A673 (cell line): ENCODE measurements at regions not wholly inside any gene's neighbourhood (a gene's known extent, or its start where the extent isn't known, plus 50 kb on each side); places are given as distances from the start of the nearest gene placed in this dataset.

Source experiments
- BruUV-seq: library from RNA; stranded (reverse); fragments of 400-500 nt; replicated peaks from 2 replicates; lab custom pipeline; 2021; lab: Mats Ljungman, UMichigan
- CTCF ChIA-PET: fragments of 300-600 bp; sonication (Branson Sonifier 250); formaldehyde crosslinking; loops from one replicate; lab custom pipeline; 2022; ENCODE audit warnings: antibody characterized with exemption; lab: Charles Lee
- POLR2A ChIA-PET: fragments of 300-600 bp; sonication (Branson Sonifier 250); formaldehyde crosslinking; loops from one replicate; lab custom pipeline; 2022; ENCODE audit warnings: antibody characterized with exemption; ENCODE audit not compliant: low non-redundant PET; lab: Charles Lee
- DNase-seq: peaks from one replicate; pipeline ENCODE4 v3.0.0-alpha.2; 2015; ENCODE audit warnings: low spot score
- H3K27ac ChIP-seq: fragments of 200-600 bp; sonication (generic); 2 replicates; pipeline ENCODE4 v1.5.1; 2016; ENCODE audit warnings: mixed run types, low read depth, mild to moderate bottlenecking, mixed read lengths, antibody characterized with exemption, low read length; ENCODE audit not compliant: poor library complexity, severe bottlenecking
- H3K27me3 ChIP-seq: fragments of 200-600 bp; sonication (generic); replicated peaks from 2 replicates; pipeline ENCODE4 v1.6.1; 2017; ENCODE audit warnings: mixed run types, low read depth, mild to moderate bottlenecking, mixed read lengths, antibody characterized with exemption, low read length; ENCODE audit not compliant: insufficient read depth, poor library complexity
- H3K36me3 ChIP-seq: fragments of 200-600 bp; sonication (generic); 2 replicates; pipeline ENCODE4 v1.6.1; 2016; ENCODE audit warnings: mixed run types, mild to moderate bottlenecking, mixed read lengths, antibody characterized with exemption, low read length; ENCODE audit not compliant: insufficient read depth, poor library complexity, severe bottlenecking
- H3K4me1 ChIP-seq: fragments of 200-600 bp; sonication (generic); 2 replicates; pipeline ENCODE4 v1.6.1; 2017; ENCODE audit warnings: mixed run types, mild to moderate bottlenecking, mixed read lengths, antibody characterized with exemption, low read length; ENCODE audit not compliant: insufficient read depth, poor library complexity, severe bottlenecking
- H3K4me3 ChIP-seq: fragments of 200-600 bp; sonication (generic); 2 replicates; pipeline ENCODE4 v1.5.1; 2016; ENCODE audit warnings: low read depth, mixed run types, mild to moderate bottlenecking, mixed read lengths, low read length; ENCODE audit not compliant: poor library complexity, severe bottlenecking
- H3K9me3 ChIP-seq: fragments of 200-600 bp; sonication (generic); 2 replicates; pipeline ENCODE4 v1.6.1; 2016; ENCODE audit warnings: mixed run types, low read depth, mild to moderate bottlenecking, mixed read lengths, antibody characterized with exemption, low read length; ENCODE audit not compliant: poor library complexity, severe bottlenecking
- EZH2 ChIP-seq: fragments of 200-600 bp; sonication (generic); IDR thresholded peaks from 2 replicates; pipeline ENCODE4 v1.6.1; 2017; ENCODE audit warnings: borderline replicate concordance, low read depth, mild to moderate bottlenecking, mixed read lengths, antibody characterized with exemption, low read length; ENCODE audit not compliant: poor library complexity, severe bottlenecking
- intact Hi-C: fragments of 100-400 bp; cut with micrococcal nuclease; formaldehyde crosslinking; loops from one replicate; pipeline ENCODE4 v1.10.0; 2022; ENCODE audit not compliant: unreplicated experiment
- TF ChIP-seq, protein P1 (sequence below): fragments of 300-800, 200-600 bp; sonication (generic); conservative IDR thresholded peaks from 2 replicates; pipeline ENCODE4 v1.5.1; 2017; ENCODE audit warnings: low read depth, mild to moderate bottlenecking, antibody characterized with exemption, low read length, moderate library complexity, mixed read lengths

DNA sequence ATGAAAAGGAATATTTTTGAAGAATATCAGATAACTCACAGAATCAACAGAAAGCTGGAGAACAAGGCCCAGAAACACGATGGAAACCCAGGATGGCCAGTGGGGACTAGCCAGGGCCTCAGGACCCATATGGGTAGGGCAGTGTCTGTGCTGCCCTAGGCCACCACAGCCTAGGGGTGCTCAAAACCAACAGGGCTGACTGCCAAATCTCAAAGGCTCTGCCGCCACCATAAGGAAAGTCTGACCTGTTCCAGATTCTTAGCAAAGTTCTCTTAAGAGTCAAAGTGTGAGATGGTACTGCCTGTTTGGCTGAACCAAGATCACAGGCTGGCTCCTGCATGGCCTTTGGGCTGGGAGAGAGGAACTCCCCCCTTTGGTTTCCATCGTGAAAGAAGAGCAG, 164.7 kb upstream of the CTTNBP2NL start:
- no peak overlapping the region for H3K4me3 ChIP-seq
- H3K27ac ChIP-seq: no peak overlapping the region
- TF ChIP-seq, protein P1, sequence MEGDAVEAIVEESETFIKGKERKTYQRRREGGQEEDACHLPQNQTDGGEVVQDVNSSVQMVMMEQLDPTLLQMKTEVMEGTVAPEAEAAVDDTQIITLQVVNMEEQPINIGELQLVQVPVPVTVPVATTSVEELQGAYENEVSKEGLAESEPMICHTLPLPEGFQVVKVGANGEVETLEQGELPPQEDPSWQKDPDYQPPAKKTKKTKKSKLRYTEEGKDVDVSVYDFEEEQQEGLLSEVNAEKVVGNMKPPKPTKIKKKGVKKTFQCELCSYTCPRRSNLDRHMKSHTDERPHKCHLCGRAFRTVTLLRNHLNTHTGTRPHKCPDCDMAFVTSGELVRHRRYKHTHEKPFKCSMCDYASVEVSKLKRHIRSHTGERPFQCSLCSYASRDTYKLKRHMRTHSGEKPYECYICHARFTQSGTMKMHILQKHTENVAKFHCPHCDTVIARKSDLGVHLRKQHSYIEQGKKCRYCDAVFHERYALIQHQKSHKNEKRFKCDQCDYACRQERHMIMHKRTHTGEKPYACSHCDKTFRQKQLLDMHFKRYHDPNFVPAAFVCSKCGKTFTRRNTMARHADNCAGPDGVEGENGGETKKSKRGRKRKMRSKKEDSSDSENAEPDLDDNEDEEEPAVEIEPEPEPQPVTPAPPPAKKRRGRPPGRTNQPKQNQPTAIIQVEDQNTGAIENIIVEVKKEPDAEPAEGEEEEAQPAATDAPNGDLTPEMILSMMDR: no peak
- TF ChIP-seq EZH2: no peak
- no peaks in the 10 kb centered on the region for H3K9me3 ChIP-seq
- intact Hi-C loops: no loop called here
- no peaks in the 10 kb centered on the region for H3K4me1 ChIP-seq
- ChIA-PET POLR2A (no interaction called here), CTCF (no interaction called here)
- no TSS peak for BruUV-seq
- no peak for DNase-seq
- H3K27me3 ChIP-seq: peaks cover 47% of the 10 kb centered on the region
- no peaks in the 10 kb centered on the region for H3K36me3 ChIP-seq

DNA sequence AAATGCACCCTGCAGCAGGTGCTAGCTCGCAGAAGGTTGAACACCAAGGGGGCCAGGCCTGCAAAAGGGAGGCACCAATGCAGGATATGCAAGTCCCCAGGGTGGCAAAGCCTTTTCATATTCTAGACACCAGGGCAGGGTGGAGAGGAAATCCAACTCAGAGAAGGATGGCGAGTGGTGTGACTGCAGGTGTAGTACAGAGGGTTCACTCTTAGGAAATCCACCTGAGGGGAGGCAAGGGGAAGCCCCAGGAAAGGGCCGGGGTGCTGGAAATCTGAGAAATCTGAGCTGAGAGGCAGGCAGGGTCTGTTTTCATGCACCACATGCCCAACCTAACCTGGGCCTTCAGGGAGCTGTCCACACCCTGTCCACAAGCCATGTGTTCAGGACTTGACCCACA, 163.2 kb upstream of the CTTNBP2NL start:
- Histone ChIP-seq H3K4me1 (no peaks in the 10 kb centered on the region), H3K27me3 (peaks cover 47% of the 10 kb centered on the region), H3K4me3 (no peak overlapping the region), H3K36me3 (no peaks in the 10 kb centered on the region), H3K27ac (no peak overlapping the region), H3K9me3 (no peaks in the 10 kb centered on the region)
- no TSS peak for BruUV-seq
- TF ChIP-seq, protein P1: no peak
- no peak for TF ChIP-seq EZH2
- no peak for DNase-seq
- ChIA-PET POLR2A (no interaction called here), CTCF (no interaction called here)
- intact Hi-C loops: no loop called here

DNA sequence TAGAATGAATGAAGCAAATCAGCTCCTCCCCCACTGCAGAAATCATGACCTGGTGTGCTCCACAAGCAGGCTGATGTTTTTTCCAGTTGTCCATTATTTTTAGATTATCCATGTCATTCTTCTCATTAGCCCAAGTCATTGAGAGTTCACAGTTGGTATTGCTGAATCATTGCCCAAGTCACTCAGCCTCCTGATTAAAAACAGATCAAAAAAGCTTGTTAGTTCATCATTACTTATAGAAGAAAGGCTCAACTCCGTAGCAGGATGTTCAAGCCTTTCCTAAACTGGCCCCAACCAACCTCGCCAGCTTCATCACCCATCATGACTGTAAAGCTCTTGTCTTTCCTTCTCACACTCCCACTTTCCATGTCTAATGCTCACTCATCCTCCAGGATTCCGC, 161.3 kb upstream of the CTTNBP2NL start:
- CTCF ChIA-PET: no interaction called here
- H3K9me3 ChIP-seq: no peaks in the 10 kb centered on the region
- intact Hi-C loops: no loop called here

More for the DNA sequence above, 161.3 kb upstream of the CTTNBP2NL start:
- no peaks in the 10 kb centered on the region for H3K4me1 ChIP-seq
- H3K27me3 ChIP-seq: peaks cover 53% of the 10 kb centered on the region
- DNase-seq: no peak
- no TSS peak for BruUV-seq
- TF ChIP-seq, protein P1: no peak
- TF ChIP-seq EZH2: no peak
- no peaks in the 10 kb centered on the region for H3K36me3 ChIP-seq
- H3K27ac ChIP-seq: no peak overlapping the region
- POLR2A ChIA-PET: no interaction called here
- H3K4me3 ChIP-seq: no peak overlapping the region
